ENCODE measurements at regions not wholly inside any gene's neighbourhood (a gene's known extent, or its start where the extent isn't known, plus 50 kb on each side); places are given as distances from the start of the nearest gene placed in this dataset.

DNA sequence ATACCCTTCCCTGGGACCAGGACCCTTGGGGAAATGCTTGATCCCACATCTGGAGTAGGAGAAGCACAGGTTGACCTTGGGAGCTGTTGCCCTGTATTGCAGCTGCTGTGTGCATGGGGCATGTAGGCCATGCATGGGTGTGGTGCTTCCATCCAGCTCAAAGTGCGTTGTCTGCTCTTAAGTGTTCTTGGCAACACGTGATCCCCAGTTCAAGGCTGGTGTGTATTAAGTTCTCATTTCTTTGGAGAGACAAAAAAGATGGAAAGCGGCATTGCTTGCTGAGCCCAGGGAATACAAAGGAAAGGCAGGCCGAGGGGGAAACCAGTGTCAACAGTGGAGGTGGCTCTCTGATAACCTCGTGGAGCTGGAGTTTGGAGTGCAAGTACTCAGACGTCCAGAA is 110.7 kb downstream of the RTP5 start:
- in situ Hi-C loops (cut with HindIII; ENCODE audit: low pct_ligation_motif_present, low sequenced_read_pairs), result no loop called here
- Histone ChIP-seq H3K27me3 (replicated peaks) (no peaks in the 10 kb centered on the region), H3K36me3 (replicated peaks) (no peaks in the 10 kb centered on the region), H3K27ac (no peak overlapping the region), H3K4me3 (ENCODE audit: low read depth, low read length) (no peak overlapping the region)
- no peak for DNase-seq
- TF ChIP-seq, protein P1, sequence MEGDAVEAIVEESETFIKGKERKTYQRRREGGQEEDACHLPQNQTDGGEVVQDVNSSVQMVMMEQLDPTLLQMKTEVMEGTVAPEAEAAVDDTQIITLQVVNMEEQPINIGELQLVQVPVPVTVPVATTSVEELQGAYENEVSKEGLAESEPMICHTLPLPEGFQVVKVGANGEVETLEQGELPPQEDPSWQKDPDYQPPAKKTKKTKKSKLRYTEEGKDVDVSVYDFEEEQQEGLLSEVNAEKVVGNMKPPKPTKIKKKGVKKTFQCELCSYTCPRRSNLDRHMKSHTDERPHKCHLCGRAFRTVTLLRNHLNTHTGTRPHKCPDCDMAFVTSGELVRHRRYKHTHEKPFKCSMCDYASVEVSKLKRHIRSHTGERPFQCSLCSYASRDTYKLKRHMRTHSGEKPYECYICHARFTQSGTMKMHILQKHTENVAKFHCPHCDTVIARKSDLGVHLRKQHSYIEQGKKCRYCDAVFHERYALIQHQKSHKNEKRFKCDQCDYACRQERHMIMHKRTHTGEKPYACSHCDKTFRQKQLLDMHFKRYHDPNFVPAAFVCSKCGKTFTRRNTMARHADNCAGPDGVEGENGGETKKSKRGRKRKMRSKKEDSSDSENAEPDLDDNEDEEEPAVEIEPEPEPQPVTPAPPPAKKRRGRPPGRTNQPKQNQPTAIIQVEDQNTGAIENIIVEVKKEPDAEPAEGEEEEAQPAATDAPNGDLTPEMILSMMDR (IDR thresholded peaks at IDR 0.05; ENCODE audit: low read depth, low read length, missing control alignments), result no peak

DNA sequence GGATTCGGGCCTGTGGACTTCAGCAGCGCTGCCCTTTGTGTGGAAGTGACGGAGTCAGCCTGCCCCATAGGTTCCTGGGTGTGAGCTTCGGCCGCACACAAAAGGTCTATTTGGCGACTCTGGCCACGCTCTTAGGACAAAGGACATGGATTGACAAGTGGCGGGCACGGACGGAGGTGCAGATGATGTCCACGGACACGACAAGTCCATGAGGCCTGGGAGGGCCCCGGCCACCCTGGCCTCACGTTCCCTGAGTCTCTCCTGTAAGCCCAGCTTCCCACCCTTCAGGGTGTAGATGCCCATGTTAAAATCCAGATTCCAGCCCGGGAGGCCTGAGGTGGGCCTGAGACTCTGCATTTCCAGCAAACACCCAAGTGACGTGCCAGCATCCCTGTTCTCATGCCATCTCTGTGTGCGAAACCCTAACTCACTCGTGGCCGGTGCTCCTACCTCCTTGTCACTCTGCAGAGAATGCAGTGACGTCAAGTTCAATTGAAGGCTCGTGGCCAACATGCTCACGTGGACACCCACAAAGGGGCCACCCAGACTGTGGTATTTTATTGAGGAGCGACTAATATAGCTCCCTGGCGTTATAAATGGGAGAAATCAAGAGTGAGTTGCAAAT is 111.7 kb downstream of the RTP5 start:
- no peak for DNase-seq
- TF ChIP-seq, protein P1 (IDR thresholded peaks at IDR 0.05; ENCODE audit: low read depth, low read length, missing control alignments), result no peak
- Histone ChIP-seq H3K27me3 (replicated peaks) (no peaks in the 10 kb centered on the region), H3K4me3 (ENCODE audit: low read depth, low read length) (no peak overlapping the region), H3K36me3 (replicated peaks) (no peaks in the 10 kb centered on the region), H3K27ac (no peak overlapping the region)
- in situ Hi-C loops (cut with HindIII; ENCODE audit: low pct_ligation_motif_present, low sequenced_read_pairs), result no loop called here

DNA sequence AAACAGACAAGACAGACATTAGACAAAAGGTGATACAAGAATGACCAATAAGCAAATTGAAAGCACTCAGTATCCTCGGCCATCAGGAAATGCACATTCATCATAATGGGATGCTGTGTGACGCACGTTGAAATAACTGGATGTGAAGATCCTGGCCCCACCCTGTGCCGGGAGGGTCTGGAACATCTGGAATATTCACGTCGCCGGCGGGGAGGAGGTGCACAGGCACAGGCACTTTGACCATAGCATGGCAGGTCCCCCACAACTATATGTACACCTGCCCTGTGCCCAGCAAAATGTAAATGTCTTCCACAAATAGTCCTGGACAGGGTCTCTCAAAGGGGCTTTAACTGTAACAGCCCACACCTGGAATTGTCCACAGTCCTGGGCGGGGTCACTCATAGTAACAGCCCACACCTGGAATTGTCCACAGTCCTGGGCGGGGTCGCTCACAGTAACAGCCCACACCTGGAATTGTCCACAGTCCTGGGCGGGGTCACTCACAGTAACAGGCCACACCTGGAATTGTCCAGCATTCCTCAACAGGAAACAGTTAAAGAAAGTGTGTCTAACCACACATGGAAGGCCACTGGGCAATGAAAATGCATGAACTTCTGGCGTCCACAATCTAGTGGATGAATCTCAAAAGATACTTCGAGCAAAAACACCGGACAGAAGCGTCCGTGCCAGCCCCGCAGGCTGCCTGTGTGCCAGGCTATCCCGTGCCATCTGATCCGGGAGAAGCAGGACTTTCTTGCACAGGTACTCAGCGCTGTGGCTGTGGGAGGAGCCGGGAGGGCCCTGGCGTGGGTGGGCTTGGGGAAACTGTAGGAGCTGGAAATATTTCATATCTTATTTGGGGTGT is 113.4 kb downstream of the RTP5 start:
- Histone ChIP-seq H3K27ac (no peak overlapping the region), H3K27me3 (replicated peaks) (no peaks in the 10 kb centered on the region), H3K36me3 (replicated peaks) (no peaks in the 10 kb centered on the region), H3K4me3 (ENCODE audit: low read depth, low read length) (no peak overlapping the region)
- no peak for DNase-seq
- TF ChIP-seq, protein P1 (IDR thresholded peaks at IDR 0.05; ENCODE audit: low read depth, low read length, missing control alignments), result no peak
- in situ Hi-C loops (cut with HindIII; ENCODE audit: low pct_ligation_motif_present, low sequenced_read_pairs), result no loop called here

- DNase-seq, result no peak
- TF ChIP-seq, protein P1 (IDR thresholded peaks at IDR 0.05; ENCODE audit: low read depth, low read length, missing control alignments), result no peak
- in situ Hi-C loops (cut with HindIII; ENCODE audit: low pct_ligation_motif_present, low sequenced_read_pairs), result no loop called here
- Histone ChIP-seq H3K27ac (no peak overlapping the region), H3K4me3 (ENCODE audit: low read depth, low read length) (no peak overlapping the region), H3K27me3 (replicated peaks) (no peaks in the 10 kb centered on the region), H3K36me3 (replicated peaks) (no peaks in the 10 kb centered on the region)
These were observed 114.2 kb downstream of the RTP5 start for GRCh38 chr2:241983571-241984270.

GRCh38 chr2:241984271-241984655 is 114.7 kb downstream of the RTP5 start:
- no peak overlapping the region for H3K4me3 ChIP-seq (ENCODE audit: low read depth, low read length)
- in situ Hi-C loops (cut with HindIII; ENCODE audit: low pct_ligation_motif_present, low sequenced_read_pairs), result no loop called here
- H3K27ac ChIP-seq, result no peak overlapping the region
- no peaks in the 10 kb centered on the region for H3K27me3 ChIP-seq (replicated peaks)
- H3K36me3 ChIP-seq (replicated peaks), result no peaks in the 10 kb centered on the region
- DNase-seq, result no peak
- TF ChIP-seq, protein P1 (IDR thresholded peaks at IDR 0.05; ENCODE audit: low read depth, low read length, missing control alignments), result no peak
